GM19395 (cell line): ENCODE measurements at regions not wholly inside any gene's neighbourhood (a gene's known extent, or its start where the extent isn't known, plus 50 kb on each side); places are given as distances from the start of the nearest gene placed in this dataset.
"Not testable (repeated sequence)": the region's sequence is repeated elsewhere in the genome, so short reads cannot be mapped to it uniquely, and the experiment has no call there.

Experiments used
- ATAC-seq: cut with Tn5 transposase; IDR thresholded peaks from one replicate; pipeline ENCODE4 v1.9.1; 2021; ENCODE audit warnings: mild to moderate bottlenecking, moderate library complexity; ENCODE audit not compliant: unreplicated experiment

DNA sequence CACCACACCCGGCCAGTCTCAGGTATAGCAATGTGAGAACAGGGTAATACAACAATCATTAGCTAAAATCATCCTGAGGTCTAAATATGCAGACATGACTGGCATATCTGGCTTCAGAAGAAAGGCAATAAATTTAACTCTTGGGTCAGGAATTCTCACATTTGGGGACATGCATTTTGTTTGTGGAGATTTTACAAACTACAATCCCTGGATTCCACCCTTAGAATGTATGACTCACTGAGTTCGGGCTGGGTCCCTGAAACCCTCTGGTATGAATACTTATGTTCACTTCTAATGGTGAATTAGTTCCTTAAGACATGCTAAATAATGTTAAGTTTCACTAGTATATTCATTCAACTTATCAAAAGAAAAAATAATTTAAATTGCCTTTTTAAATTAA is 98.9 kb upstream of the HMGA2 start:
- no peak for ATAC-seq

DNA sequence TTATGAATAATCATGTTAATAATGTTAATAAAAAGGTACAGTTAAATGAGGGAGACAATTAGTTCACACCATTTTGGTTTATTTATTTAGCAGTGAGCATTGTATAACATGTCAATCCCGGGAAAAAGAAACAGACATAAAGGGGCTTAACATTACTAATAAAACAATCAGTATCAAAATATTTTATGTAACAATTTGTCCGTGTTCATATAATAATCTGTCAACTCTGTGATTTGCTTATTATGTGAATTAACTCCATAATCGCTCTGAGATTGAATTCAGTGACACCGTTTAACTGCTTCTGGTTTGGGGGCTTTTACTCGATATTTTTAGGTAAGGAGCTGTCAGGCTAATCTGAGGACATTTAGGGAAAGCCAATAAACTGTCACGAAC is 95.8 kb upstream of the HMGA2 start:
- ATAC-seq: no peak

DNA sequence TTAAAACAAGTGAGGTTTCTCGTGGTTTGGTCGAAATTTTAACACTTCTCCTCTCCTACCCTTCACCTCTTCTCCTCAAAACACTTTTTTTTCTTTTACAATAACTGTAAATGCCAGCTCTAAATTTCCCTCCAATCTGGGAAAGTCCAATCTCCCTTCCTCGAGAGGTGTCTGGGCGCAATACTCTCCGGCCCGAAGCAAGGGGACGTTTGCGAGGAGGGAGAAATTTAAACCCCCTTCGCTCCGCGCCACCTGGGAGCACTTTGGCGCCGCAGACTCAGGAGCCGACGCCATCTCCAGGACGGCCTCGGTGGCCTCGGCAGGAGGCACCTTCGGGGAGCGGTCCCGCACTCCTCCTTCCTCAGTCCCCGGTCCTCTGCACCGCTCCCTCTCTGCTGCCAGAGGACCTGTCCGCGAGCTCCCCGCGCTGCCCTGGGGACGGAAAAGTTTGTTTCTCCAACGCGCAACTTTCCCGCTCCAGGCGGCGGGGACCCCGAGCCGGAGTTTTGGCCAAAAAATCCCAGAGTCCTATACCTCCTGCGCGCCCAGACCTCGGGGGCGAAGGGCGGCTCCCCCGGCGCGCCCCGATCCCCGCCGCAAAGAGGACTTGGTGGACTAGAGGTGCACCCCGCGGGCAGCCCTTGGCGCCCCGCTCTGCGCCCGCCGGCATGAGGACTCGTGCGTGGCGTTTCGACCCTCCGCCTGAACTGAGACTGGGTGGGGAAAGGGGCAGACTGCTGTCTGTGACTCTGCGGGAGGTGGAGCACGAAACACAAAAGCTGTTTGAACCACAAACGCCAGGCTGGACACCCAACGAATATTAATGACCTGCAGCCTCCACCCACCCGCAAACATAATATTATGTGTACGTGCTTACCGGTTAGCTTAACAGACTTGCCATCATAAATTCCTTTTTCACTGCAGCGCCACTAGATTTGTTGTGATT is 95.2 kb upstream of the HMGA2 start:
- ATAC-seq: no peak

DNA sequence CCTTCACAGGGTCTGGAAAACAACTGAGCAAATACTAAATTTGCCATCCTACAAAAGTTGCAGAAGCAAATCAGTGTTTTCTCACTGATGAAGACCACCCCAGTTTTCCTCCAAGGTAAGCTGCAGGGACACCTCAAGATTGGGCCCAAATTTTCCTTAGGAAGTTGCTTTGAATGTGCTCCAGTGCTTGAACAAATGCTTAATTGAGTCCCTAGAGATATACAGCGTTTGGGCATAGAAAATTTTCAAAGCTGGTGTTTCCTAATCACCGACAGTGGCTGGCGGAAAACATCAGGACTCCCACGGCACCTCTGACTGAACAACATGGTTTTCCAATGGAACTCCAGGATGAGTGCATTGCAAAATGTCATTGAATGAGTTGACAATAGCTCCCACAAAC is 92.5 kb upstream of the HMGA2 start:
- ATAC-seq: no peak

DNA sequence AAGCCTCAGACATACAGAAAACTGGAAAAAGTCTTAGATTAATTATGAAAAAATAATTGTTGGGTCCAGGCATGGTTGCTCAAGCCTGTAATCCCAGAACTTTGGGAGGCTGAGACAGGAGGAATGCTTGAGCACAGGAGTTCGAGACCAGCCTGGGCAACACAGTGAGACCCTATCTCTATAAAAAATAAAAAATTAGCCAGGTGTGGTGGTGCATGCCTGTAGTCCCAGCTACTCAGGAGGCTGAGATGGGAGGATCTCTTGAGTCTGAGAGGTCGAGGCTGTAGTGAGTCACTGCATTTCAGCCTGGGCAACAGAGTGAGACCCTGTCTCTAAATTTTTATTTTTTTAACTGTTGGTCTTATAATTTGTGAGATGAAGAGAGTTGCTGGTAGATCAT is 90.6 kb upstream of the HMGA2 start:
- not testable (repeated sequence) for ATAC-seq

DNA sequence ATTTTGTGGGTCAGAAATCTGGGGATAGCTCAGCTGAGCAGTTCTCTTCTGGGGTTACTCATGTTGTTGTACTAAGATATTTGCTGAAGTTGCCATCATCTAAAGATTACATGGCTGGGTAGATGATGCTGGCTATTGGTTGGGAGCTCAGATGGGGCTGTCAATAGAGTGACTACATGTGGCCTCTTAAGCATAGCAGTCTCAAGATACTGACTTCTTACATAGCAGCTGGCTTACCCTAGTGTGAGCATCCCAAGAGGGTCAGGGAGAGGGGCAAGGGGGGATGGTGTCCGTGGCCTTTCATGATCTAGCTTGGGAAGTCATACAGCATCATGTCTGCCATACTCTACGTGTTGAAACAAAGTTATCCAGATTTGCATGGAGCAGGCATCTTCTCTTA is 90.1 kb upstream of the HMGA2 start:
- ATAC-seq: no peak

DNA sequence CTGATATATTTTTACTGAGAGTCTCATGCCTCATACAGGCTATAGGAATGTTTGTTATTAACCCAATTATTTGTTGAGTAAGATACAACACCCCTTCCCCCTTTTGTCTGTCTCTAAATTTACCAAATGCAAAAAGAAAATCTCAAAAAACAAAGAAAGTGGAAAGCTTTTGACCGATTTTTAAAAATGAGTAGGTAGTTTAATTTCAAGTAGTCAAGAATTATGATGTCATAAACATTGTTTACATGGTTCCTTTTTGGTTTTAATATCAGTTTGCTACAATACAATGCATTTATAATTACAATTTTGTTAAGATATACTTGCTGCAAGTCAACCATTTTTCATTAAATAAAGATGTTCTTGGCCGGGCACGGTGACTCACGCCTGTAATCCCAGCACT is 84.7 kb upstream of the HMGA2 start:
- no peak for ATAC-seq

DNA sequence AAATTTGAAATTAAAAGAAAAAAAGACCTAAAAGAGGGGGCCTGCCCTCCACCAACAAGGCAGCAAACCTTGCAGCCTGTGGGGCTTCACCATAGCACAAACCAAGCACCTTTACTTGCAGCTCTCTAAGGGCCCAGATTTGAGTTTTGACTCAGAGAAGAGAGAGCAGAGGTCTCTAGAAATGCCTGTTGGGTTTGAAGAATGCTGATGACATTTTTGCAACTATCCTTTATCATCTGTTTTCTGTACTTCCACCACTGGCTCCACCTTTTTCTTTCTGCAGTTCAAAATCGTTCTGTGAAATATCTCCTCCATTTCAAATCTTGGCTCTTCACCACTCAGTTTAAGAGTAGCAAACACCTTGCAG is 83.8 kb upstream of the HMGA2 start:
- ATAC-seq: peak; percentile 24

DNA sequence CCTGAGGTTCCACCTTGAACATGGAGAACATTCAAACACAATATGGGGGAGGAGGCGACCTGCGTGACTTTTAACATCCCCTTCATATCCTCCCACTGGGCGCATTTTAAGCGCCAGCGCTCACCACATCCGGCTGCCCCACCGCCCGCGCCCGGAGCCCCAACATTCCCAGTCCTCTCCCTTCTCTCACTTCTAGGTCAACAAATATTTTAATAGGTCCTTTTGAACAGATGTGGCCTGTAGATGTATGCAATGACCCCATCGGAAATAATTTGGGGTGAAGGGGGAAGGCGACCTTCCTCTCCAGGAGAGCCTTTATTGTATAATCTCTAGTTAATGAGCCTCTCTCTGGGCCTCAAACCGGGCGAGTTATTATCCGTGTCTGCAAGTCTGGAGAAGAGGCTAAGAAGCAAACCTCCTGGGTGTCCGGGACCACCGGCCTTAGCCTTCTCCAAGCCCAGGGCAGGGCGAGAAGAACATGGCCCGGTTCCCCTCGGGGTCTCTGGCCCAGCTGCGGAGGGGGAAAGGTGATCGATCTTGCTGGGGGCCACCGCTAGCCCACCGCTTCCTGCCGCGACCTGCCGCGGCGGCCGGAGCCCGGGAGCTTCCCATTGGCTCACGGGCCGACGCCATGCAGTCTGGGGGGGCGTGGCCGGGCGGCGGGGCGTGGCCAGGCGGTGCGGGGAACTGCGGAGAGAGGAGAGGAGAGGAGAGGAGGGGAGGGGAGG is 83.2 kb upstream of the HMGA2 start:
- peak; percentile 73 for ATAC-seq

DNA sequence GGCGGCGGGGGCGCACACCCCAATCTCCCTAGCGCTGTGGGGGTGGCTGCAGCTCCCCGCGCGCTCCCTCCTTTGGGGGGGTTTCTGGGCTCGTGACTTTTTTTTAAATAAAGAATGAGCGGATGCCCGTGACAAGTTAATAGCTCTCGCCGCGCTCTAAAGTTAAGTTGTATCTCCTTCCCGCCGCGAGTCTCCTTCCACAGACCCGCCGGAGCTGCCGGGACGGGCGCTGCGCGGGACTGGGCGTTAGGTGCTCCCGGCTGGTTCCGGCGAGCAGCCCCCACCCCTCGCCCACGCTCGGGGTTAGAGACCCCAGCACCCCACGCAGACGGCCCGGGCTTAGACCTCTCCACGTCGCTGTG is 82.6 kb upstream of the HMGA2 start:
- no peak for ATAC-seq

DNA sequence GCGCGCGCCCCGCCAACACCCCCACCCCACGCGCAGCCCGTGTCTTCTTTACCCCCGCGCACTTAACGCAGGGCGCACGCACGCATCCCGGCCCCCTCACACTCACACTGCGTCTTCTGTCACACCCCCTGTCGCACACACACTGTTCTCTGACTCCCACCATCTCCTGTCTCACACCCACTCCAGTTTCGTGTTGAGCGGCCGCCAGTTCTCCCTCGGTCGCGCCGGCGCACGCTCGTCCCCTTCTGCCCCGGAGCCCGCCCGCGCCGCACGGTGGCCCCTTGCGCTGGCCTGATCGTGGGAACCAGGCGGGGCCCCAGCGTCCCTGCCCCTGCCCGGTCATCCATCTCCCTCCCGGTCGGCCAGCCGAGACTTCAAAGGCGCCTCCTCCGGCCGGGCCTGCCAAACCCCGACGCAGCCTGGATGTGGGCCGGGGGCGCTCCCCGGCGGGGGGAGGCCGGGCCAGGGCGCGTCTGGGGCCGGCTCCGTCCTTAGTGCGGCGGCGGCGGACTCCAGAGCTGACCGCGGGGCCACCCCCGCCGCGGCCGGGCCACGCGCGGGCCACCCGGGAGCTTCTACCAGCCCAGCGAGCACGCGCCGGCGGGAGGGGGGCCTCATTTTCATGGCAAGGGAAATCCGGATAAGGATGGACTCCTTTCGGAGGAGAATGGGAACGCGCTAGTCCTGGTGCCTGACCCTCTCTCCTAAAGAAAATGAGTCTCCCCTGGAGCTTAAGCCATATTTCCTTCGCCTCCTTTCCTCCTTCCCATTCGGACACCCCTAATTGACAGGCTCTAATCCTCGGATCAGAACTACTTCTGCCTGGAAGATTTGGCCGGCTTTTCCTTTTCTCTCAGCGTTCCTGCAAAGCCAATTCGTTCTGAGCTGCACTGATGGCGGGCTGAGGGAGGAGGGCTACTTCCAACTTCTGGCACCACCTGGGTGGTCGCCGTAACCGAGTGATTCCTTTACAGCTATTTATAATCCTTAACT is 82.0 kb upstream of the HMGA2 start:
- ATAC-seq: no peak

DNA sequence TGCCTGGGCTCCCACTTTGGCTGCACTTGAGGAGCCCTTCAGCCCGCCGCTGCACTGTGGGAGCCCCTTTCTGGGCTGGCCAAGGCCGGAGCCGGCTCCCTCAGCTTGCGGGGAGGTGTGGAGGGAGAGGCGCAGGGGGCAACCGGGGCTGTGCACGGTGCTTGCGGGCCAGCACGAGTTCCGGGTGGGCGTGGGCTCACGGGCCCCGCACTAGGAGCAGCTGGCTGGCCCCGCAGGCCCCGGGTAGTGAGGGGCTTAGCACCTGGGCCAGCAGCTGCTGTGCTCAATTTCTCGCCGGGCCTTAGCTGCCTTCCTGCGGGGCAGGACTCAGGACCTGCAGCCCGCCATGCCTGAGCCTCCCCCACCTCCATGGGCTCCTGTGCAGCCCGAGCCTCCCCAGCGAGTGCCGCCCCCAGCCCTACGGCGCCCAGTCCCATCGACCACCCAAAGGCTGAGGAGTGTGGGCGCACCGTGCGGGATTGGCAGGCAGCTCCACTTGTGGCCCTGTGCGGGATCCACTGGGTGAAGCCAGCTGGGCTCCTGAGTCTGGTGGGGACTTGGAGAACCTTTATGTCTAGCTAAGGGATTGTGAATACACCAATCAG is 79.9 kb upstream of the HMGA2 start:
- not testable (repeated sequence) for ATAC-seq

DNA sequence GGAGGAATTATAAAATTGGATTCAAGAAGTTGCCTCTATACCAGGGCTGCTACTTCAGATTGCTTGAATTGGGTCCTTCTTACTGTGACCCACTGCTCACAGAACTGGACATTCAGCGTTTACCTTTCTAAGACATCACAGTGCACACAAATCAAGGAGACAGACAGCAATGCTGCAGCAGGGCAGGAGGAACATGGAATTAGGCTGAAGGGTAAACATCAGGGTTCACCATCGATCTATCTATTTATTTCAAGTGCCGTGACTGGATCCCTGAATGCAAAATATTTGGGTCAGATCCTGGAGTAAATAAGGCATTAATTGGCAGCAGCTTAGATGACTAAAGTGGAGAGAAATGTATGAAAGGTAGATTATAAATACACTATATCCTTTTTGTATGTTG is 76.9 kb upstream of the HMGA2 start:
- no peak for ATAC-seq

DNA sequence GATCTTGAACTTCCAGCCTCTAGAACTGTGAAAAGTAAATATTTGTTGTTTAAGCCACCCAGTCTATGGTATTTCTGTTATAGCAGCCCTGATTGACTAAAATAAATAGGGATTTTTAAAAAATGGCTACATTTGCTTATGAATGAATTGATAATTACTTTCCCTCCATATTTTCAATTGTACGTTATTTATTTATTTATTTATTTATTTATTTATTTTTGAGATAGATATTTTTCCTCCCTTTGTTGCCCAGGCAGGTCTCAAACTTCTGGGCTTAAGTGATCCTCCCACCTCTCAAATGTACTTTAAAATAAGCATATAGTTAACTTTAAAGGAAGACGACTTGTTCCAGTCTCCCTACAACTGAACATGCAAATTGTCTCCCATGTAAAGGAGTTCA is 76.0 kb upstream of the HMGA2 start:
- ATAC-seq: no peak

DNA sequence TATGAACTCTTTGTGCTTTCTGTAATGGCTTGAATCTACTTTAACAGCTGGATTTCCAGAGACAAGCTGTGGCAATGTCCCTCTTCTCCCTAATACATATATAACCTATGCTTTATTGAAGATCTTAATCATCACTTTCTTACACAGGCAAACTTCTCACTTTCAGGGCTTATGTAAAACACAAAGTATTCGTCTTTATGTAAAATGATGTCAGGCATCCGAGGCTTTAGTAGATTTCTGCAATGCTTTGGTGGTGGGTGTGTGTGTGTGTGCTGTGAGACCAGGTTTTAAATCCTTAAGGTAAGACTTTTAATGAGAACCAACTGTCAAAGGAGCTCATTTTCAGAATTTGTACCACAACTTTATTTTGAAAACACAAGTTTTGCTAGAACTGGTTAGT is 70.0 kb upstream of the HMGA2 start:
- no peak for ATAC-seq

DNA sequence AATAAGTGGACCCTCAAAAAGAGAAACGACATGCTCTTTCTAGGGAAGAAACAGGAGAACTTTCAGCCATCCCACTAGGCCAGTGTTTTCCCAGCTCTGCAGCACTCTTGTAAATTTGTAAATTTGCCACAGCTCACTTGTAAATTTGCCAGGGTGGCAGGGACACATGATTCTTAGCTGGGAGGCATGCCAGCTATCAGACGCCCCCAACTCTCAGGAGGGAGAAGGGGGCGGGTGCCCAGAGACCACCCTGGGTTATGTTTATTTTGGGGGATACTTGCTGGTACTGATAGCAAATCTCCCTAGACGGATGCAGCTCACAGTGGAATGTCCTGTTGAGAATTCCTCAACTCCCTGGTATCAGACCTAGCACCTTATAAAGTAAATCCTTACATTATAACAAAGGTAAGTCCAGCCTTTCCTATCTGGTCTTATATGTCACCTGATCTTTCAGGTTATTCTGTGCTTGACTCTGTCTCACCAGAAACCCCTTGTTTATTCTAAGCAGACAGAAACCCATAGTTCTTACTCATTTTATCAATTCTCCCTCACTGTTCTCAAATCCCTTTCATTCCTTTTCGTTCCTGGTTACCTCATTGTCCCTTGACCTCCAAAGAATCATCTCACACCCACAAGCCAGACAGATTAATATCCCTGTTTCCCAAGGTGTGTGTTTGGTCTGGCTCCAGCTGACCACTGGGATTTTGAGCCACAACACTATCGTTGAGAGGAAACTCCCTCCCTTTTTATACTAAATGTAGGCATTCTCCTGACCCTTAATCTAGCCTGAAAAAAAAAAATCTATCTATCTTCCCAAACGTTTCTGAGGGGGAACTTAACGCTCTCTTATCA is 69.3 kb upstream of the HMGA2 start:
- no peak for ATAC-seq

DNA sequence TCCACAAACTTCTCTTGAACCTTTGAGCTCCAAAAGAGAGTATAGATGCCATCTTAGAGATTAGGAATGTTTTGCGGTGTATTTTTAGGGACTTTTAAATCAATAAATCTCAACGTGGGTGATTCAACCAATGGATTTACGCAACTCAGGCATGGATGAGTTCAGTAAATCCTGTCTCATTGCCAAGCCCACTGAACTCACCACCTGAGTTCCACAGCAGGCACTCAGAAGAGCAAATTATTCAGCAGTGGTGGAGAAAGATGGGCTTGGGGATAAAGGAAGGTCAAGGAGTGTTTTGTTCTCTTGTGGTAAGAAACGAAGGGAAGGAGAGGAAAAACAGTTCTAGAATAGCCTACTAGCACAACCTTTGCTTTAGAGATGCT is 68.7 kb upstream of the HMGA2 start:
- no peak for ATAC-seq

DNA sequence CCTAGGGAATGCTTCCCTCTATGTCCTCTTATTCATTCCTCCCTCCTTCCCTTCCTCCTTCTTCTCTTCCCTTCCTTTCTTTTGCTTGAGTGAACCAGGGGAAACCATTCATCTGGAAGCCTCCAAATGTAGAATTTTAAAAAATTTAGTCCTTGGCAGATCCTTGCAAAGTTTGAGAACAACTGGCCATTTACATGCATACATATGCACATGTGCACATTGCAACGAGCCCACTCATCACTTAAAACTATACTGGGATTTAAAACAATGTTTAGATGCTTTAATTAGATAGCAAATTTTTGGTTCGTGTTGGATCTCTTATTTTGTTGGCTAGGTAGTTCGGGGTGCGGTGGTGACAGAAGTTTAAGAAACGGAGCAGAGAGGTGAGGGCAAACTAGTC is 68.0 kb upstream of the HMGA2 start:
- ATAC-seq: no peak

DNA sequence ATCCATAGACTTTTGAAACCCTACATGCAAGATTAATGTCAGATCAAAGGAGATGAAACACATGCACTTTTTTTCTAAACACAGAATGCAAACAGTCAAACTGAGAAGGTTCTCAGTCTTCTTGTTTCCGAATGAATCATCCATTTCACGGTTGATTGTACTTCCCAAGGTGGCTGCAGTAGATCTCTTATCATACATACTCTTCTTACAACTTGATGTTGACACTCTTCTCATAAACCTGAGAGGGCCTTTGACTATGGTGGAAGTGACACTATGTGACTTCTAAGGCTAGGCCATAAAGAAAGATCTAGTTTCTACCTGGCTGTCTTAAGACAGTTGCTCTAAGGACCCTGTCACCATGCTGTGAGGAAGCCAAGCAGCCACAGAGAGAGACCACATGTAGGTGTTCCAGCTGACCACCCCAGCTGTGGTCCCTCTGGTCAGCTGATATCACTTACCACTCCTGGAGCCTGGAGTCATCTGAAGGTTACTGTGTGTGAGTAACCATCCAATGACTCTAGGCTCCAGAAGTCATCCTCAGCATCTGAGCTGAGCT is 67.2 kb upstream of the HMGA2 start:
- ATAC-seq: peak; percentile 98

DNA sequence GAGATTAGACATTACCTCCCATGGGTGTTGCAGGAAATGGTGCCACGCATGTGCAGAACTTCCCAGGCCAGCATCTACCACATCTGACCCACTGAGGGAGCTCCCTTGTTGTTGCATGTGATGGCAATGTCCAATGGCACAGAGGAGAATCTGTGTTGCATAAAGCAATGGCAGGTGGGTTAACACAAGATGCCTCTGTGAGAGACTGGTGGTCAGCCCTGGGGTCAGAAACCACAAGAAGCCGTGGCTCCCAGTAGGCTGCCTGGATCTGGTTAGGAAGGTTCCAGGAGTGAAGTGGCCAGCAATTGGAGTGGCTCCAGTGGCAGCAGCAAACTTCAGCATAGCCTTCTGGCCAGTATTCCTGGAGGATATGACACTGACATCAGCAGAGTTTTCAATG is 65.9 kb upstream of the HMGA2 start:
- no peak for ATAC-seq
